H1 (cell line): ENCODE measurements at regions not wholly inside any gene's neighbourhood (a gene's known extent, or its start where the extent isn't known, plus 50 kb on each side); places are given as distances from the start of the nearest gene placed in this dataset.
"Not testable (repeated sequence)": the region's sequence is repeated elsewhere in the genome, so short reads cannot be mapped to it uniquely, and the experiment has no call there.

Experiments
- CTCF ChIP-seq, 3 experiments: IDR thresholded peaks; 1 replicate in 2 of 3; 2 replicates in 1 of 3; pipeline versions ENCODE4 v1.5.1 to v1.6.1; 2011; ENCODE audit warnings: low read length in 3 of 3, mild to moderate bottlenecking in 3 of 3, inconsistent platforms in 2 of 3, low read depth in 1 of 3, moderate library complexity in 1 of 3; ENCODE audit not compliant: insufficient read depth in 1 of 3; ENCODE audit errors: control extremely low read depth in 1 of 3
- TF ChIP-seq, protein P1 (sequence below): IDR thresholded peaks from 2 replicates; pipeline ENCODE4 v1.6.1; 2012; ENCODE audit warnings: inconsistent platforms

DNA sequence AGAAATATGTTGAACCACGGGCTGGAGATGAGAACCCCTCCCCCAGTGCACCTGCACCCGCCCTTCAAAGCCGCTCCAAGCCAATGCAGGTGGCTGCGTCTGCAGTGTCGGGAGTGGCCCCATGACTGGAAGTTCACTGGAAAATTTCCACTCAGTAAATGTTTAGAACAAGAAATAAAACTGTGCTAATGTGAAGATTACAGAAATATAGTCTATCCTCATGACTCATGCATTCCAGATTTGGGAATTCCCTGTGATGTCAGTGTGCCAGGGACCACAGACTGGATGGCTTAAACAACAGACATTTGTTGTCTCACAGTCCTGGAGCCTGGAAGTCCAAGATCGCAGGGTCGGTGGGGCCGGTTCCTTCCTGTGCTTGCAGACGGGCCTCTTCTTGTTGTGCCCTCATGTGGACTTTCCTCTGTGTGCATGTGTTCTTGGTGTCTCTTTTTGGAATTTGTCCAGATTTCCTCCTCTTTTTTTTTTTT, 3967.0 kb upstream of the TPTE start:
- TF ChIP-seq, protein P1, sequence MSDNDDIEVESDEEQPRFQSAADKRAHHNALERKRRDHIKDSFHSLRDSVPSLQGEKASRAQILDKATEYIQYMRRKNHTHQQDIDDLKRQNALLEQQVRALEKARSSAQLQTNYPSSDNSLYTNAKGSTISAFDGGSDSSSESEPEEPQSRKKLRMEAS = not testable (repeated sequence)
- TF ChIP-seq CTCF (IDR thresholded peaks at IDR 0.05; ENCODE audit: control extremely low read depth in 1 of 3, insufficient read depth in 1 of 3, low read depth in 1 of 3, low read length in 3 of 3) = not testable (repeated sequence)
